Dedifferentiated amniotic fluid mesenchymal stem cell (primary cell): ENCODE measurements at regions not wholly inside any gene's neighbourhood (a gene's known extent, or its start where the extent isn't known, plus 50 kb on each side); places are given as distances from the start of the nearest gene placed in this dataset.
"Not testable (repeated sequence)": the region's sequence is repeated elsewhere in the genome, so short reads cannot be mapped to it uniquely, and the experiment has no call there.

Source experiments
- DNase-seq: peaks from one replicate; pipeline ENCODE4 v3.0.0-alpha.2; 2016; ENCODE audit errors: extremely low spot score

- DNase-seq: no peak
Observed at GRCh38 chr3:27661797-27662196, 60.3 kb downstream of the EOMES start.

DNA sequence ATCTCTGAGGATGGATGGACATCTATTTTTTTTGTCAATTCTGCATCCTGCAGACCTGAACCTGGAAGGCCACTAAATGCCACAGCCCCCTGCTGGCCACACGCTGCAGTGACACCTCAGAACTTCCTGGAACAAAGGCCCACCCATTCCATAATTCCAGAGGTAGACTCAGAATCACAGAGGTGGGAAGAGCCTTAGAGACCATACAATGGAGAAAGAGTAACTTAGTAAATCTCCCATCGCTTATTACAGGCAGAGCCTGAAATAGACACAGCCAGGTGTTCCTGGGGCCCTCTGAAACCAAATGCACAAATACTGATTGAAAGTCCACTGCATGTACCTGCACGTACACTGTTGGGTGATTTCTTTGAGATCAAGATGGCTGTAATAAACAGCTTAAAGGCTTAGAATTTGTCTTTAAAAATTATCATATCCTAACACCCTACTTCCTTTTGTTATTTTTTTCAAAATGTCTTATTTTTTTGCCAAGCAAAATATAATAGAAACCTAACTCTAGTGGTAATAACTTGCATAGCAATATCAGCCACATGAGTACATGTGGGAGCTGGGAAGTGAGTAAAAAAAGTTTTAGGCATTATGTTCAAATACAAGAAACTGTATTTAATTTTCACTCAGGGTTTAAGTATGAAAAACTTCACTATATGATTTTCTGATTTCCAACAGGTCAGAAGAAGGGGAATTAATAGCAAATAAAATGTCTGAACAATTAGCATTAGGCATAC is 62.7 kb downstream of the EOMES start:
- DNase-seq: no peak

DNA sequence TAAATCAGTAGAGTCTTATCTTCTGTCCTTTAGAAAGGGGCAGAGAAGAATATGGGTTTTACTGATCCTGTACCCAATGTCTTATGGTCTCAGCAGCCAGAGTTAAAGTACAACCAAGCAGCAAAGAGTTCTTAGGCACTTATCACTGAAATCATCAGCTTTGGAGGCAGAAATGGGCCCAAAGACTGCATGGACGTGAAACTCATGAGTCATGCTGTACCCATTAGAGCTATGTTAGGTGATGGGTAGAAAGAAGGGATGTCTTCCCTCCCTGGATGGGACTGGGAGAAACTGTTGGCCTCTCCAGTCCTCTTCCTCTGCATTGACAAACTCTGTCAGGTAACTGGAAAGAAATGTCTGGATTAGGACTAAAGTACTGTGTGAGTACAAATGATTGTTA is 63.4 kb downstream of the EOMES start:
- no peak for DNase-seq

DNA sequence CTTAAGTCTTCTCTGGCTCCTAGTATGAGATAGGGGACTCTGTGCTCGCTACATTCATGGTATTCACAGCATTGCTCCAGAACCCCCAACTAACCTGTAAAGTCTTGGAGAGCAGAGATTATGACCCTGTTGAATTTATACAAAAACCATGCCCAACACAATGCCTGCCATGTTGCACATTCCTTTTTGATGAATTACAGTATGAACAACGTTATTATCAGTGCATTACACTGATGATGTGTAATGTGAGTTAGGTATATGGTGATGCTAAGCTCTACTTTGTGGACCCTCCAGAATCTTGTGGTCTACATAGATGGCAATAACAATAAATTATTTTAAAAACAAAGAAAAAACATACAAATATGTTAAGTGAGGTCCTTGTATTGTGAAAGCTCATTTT is 64.3 kb downstream of the EOMES start:
- no peak for DNase-seq

DNA sequence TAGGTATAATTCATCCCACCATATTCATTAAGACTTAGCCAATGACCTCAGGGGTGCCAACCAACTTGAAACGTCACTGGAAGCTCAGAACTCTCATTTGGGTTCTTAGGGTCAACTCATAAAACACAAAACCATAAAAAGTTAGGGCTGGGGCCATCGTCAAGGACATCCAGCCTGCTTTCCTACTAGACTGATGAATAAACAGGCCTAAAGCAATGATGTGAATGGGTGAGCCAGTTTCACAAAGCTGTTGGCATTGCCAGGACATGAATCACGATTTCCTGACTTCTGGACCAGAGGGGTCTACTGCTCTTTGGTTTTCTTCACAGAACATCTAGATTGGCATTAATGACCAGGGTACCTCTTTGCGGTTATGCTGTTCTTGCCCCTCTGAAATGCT is 64.7 kb downstream of the EOMES start:
- no peak for DNase-seq

- no peak for DNase-seq
Observed at GRCh38 chr3:27656790-27657189, 65.3 kb downstream of the EOMES start.

DNA sequence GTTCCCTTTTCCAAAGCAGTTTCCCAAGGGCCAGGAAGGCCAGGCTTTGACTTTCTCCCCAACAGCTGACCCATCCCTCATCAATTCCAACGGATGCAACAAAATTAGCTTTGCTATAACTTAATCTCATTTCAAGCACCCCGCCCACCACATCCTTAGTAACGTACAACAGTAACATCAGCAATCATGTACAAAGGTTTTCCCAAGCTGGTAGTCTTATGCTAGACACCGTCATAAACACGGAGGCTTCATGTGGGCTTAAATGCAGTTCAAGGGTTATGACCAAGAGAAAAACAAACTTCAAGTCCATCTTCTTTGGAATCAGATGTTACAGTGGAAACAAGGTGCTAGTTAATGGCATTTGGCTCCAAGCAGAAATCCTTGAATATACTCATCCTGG is 66.6 kb downstream of the EOMES start:
- no peak for DNase-seq

- no peak for DNase-seq
Observed at GRCh38 chr3:27653803-27654558, 68.1 kb downstream of the EOMES start.

GRCh38 chr3:27649277-27649676 is 72.8 kb downstream of the EOMES start:
- DNase-seq: no peak

- DNase-seq: no peak
Observed at GRCh38 chr3:27646896-27647295, 75.2 kb downstream of the EOMES start.

DNA sequence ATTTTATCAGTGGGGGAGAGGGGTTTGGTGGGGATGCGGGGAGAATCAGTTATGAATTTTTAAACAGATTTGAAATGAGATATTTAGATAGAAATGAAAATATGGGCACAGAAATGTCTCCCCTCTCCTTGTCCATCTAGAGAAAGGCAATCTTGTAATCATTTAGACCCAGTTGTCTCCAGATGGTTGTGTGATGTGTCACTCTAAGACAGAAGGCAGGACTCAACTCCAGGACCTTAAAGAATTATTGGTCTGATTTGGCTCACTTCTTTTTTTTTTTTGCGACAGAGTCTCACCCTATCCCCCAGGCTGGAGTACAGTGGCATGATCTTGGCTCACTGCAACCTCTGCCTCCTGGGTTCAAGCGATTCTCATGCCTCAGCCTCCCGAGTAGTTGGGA is 77.2 kb downstream of the EOMES start:
- no peak for DNase-seq

DNA sequence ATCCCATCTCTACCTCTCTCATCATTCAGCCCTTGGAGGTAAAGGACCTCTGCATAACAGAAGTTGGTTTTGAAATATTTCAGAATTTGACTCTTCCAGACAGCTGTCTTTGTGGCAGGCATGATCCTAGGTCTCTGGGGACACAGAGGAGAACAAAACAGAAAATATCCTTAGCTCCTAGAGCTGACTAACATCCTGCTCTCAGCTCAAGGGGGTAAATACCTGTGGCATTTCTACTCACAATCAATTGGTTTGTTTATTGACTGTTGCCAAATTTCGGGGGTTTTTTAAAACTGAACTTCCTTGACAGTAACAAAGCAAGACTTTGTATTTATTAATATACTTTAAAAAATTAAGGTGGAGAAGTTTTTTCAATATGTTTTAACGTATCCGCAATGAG is 78.8 kb downstream of the EOMES start:
- no peak for DNase-seq

- DNase-seq: no peak
Observed at GRCh38 chr3:27642796-27643195, 79.3 kb downstream of the EOMES start.

DNA sequence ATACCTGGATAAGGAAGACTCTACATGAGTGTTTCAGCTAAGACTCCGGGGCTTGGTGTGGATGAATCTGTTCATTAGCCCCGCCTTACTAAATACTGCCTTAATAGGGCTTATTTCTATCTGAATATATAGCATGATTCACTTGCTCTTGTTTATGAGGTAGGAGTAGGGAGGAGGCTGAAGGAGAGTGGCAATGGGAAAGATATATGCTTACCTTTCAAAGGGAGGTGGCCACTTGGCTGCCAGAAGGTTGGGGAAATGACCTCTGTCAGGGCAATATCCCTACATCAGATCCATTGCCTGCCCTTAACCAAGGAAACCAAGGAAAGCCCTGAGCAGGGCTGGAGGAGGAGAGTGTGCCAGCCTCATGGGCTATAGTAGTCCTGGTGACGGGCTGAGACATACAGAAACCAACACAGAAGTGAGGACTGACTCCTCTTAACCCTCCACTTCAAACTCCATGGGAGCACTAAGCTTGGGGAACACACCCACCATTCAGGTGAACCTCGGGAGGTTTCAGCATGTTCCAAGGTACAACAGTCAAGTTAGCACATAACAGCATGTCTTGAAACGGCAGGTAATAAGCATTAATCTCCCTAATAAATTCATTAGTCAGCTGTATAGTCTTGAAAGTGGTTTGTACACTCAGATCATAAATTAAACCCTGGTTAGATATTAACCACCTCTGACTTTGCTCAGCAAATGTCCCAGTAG is 80.1 kb downstream of the EOMES start:
- no peak for DNase-seq

- DNase-seq: no peak
Observed at GRCh38 chr3:27641271-27641800, 80.8 kb downstream of the EOMES start.

DNA sequence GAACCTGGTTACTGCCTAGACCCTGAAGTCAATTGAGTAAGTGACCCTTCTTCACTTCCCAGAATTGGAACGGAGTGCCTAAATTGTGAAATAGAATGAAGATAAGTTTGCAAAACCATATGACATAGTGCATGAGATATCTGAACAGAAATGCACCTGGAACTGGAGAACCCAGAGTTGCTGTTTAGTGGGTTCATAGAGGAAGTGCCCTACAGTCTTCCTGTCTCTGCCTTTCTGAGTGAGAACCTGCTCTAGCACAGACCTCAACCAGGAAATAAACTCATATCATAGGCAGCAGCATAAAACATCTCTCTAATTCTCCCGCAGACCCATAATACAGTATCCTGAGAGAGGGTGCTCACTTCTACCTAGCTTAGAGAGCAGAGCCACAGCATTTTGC is 82.9 kb downstream of the EOMES start:
- no peak for DNase-seq

DNA sequence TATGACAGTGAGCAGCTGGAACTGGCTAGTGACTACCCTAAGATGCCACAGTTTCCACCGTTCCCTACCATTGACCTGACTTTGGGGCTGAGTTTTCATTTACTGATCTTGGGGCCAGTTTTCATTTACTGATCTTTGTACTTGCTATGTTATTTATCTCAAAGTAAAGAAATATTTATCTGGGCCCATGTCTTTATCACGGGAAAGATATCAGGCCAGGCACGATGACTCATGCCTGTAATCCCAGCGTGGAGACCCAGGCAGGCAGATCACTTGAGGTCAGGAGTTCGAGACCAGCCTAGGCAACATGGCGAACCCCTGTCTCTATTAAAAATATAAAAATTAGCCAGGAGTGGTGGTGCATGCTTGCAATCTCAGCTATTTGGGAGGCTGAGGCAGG is 83.5 kb downstream of the EOMES start:
- DNase-seq: no peak

GRCh38 chr3:27637346-27637995 is 84.7 kb downstream of the EOMES start:
- DNase-seq: no peak

DNA sequence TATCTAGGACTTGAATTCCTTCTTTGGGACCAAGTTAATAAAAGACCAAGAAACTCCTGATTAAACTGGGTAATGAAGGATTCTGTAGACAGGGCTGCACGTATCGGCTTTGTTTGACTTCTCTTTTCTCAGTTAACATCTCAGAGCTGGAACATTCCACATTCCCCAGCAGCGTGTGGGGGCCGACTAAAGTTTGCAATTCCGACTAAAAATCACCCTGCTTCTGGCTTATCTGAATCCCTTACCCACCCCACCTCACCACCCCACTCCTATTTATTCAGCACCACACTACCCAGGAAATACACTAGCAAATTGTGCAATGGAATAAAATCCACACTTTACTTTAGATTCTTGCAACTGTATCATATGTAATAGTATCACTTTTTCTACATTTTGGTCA is 87.1 kb downstream of the EOMES start:
- not testable (repeated sequence) for DNase-seq

DNA sequence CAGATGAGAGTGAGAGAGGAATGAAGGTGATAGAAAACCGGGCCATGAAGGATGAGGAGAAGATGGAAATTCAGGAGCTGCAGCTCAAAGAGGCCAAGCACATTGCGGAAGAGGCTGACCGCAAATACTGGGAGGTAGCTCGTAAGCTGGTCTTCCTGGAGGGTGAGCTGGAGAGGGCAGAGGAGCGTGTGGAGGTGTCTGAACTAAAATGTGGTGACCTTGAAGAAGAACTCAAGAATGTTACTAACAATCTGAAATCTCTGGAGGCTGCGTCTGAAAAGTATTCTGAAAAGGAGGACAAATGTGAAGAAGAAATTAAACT is 88.9 kb downstream of the EOMES start:
- DNase-seq: no peak

GRCh38 chr3:27632431-27633223 is 89.5 kb downstream of the EOMES start:
- no peak for DNase-seq
